Keratinocyte (primary cell): ENCODE measurements at regions not wholly inside any gene's neighbourhood (a gene's known extent, or its start where the extent isn't known, plus 50 kb on each side); places are given as distances from the start of the nearest gene placed in this dataset.

Experiments
- DNase-seq: peaks from one replicate; pipeline ENCODE4 v3.0.0-alpha.2; 2011; ENCODE audit warnings: low read depth, missing footprints, low spot score
- FAIRE-seq: peaks from 2 replicates; lab custom pipeline; 2011; peaks lifted over from hg19 to GRCh38; lab: Jason Lieb, UNC
- H2AFZ ChIP-seq: 2 replicates; pipeline ENCODE4 v1.6.0; 2012; ENCODE audit warnings: low read length, control low read depth, inconsistent platforms; ENCODE audit not compliant: control insufficient read depth
- H3K27ac ChIP-seq: 2 replicates; pipeline ENCODE4 v1.5.1; 2011; ENCODE audit warnings: low read length; ENCODE audit not compliant: control insufficient read depth, insufficient read depth
- H3K27me3 ChIP-seq: 3 replicates; pipeline ENCODE4 v1.6.0; 2011; ENCODE audit warnings: low read length; ENCODE audit not compliant: control insufficient read depth, insufficient read depth; ENCODE audit errors: extremely low read depth
- H3K36me3 ChIP-seq, 2 experiments: 2 replicates in 1 of 2; 3 replicates in 1 of 2; pipeline ENCODE4 v1.5.1; 2011; ENCODE audit warnings: low read length in 2 of 2, mild to moderate bottlenecking in 1 of 2; ENCODE audit not compliant: control insufficient read depth in 2 of 2, insufficient read depth in 2 of 2; ENCODE audit errors: extremely low read depth in 1 of 2
- H3K4me1 ChIP-seq: 3 replicates; pipeline ENCODE4 v1.5.1; 2011; ENCODE audit warnings: low read length; ENCODE audit not compliant: control insufficient read depth, insufficient read depth; ENCODE audit errors: extremely low read depth
- H3K4me2 ChIP-seq: 3 replicates; pipeline ENCODE4 v1.6.0; 2011; ENCODE audit warnings: low read depth, low read length; ENCODE audit not compliant: control insufficient read depth, insufficient read depth; ENCODE audit errors: extremely low read depth
- H3K4me3 ChIP-seq, 3 experiments: fragments of 200-600 bp in 1 of 3; sonication (generic) in 1 of 3; 2 replicates in 2 of 3; 3 replicates in 1 of 3; pipeline ENCODE4 v1.5.1; 2011 to 2016; ENCODE audit warnings: low read length in 3 of 3, mild to moderate bottlenecking in 3 of 3, control low read depth in 2 of 3, inconsistent platforms in 1 of 3, low read depth in 1 of 3, mixed read lengths in 1 of 3, mixed run types in 1 of 3, moderate library complexity in 1 of 3; ENCODE audit not compliant: control insufficient read depth in 2 of 3, insufficient read depth in 2 of 3; ENCODE audit errors: extremely low read depth in 1 of 3
- H3K79me2 ChIP-seq: 2 replicates; pipeline ENCODE4 v1.6.0; 2012; ENCODE audit warnings: low read length; ENCODE audit not compliant: control insufficient read depth, insufficient read depth
- H3K9ac ChIP-seq: 3 replicates; pipeline ENCODE4 v1.6.0; 2011; ENCODE audit warnings: low read length; ENCODE audit not compliant: control insufficient read depth, insufficient read depth; ENCODE audit errors: extremely low read depth
- H3K9me1 ChIP-seq: 3 replicates; pipeline ENCODE4 v1.6.0; 2011; ENCODE audit warnings: low read length; ENCODE audit not compliant: control insufficient read depth, insufficient read depth; ENCODE audit errors: extremely low read depth
- H3K9me3 ChIP-seq: 2 replicates; pipeline ENCODE4 v1.5.1; 2012; ENCODE audit warnings: low read depth, low read length; ENCODE audit not compliant: control insufficient read depth
- H4K20me1 ChIP-seq: 3 replicates; pipeline ENCODE4 v1.6.0; 2011; ENCODE audit warnings: low read length; ENCODE audit not compliant: control insufficient read depth, insufficient read depth; ENCODE audit errors: extremely low read depth
- EZH2 ChIP-seq: IDR thresholded peaks from one replicate; pipeline ENCODE4 v1.6.1; 2012; ENCODE audit warnings: inconsistent platforms, mild to moderate bottlenecking, low read length, moderate library complexity
- dilution Hi-C: fragments of 300-500 bp; cut with MboI; formaldehyde crosslinking; loops from one replicate; pipeline ENCODE4 v1.7.0; 2020; ENCODE audit warnings: low sequenced_read_pairs; ENCODE audit not compliant: extremely low pct_ligation_motif_present
- TF ChIP-seq, protein P1 (sequence below), 3 experiments: IDR thresholded peaks in 1 of 3; conservative IDR thresholded peaks in 1 of 3; optimal IDR thresholded peaks in 1 of 3; 2 replicates in 2 of 3; 3 replicates in 1 of 3; pipeline versions ENCODE3 to v1.5.1; 2011; ENCODE audit warnings: low read length in 3 of 3, mild to moderate bottlenecking in 3 of 3, moderate library complexity in 2 of 3, control low read depth in 1 of 3, inconsistent platforms in 1 of 3; ENCODE audit not compliant: insufficient read depth in 2 of 3; ENCODE audit errors: extremely low read depth in 1 of 3

DNA sequence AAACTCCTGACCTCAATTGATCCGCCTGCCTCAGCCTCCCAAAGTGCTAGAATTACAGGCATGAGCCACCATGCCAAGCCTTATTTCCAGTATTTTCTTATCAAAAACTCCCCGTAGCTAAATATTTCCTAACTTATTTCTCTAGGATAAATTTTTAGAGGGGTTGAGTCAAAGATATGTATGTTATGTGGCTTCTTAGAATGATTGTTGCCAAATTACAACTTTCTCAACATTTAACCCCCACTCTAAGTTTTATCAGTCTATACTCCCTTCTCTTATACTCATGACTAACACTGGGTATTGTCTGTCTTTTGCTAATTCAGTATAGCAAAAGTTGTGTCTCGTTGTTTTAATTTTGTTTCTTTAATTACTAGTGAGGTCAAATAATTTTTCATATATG lies 187.7 kb upstream of the LNX1 start:
- dilution Hi-C loops, result no loop called here
- Histone ChIP-seq H4K20me1 (no peaks in the 10 kb centered on the region), H3K27ac (no peak overlapping the region), H3K9me3 (no peaks in the 10 kb centered on the region), H3K9ac (no peak overlapping the region), H3K4me3 (no peak overlapping the region), H3K4me1 (no peaks in the 10 kb centered on the region), H3K4me2 (no peak overlapping the region), H3K36me3 (no peaks in the 10 kb centered on the region), H3K79me2 (no peaks in the 10 kb centered on the region), H3K27me3 (no peaks in the 10 kb centered on the region), H3K9me1 (no peaks in the 10 kb centered on the region), H2AFZ (no peak overlapping the region)
- DNase-seq (no peak), FAIRE-seq (no peak)
- TF ChIP-seq, protein P1, sequence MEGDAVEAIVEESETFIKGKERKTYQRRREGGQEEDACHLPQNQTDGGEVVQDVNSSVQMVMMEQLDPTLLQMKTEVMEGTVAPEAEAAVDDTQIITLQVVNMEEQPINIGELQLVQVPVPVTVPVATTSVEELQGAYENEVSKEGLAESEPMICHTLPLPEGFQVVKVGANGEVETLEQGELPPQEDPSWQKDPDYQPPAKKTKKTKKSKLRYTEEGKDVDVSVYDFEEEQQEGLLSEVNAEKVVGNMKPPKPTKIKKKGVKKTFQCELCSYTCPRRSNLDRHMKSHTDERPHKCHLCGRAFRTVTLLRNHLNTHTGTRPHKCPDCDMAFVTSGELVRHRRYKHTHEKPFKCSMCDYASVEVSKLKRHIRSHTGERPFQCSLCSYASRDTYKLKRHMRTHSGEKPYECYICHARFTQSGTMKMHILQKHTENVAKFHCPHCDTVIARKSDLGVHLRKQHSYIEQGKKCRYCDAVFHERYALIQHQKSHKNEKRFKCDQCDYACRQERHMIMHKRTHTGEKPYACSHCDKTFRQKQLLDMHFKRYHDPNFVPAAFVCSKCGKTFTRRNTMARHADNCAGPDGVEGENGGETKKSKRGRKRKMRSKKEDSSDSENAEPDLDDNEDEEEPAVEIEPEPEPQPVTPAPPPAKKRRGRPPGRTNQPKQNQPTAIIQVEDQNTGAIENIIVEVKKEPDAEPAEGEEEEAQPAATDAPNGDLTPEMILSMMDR (optimal IDR thresholded peaks at IDR 0.05 in 1 of 3, IDR thresholded peaks at IDR 0.05 in 1 of 3, conservative IDR thresholded peaks at IDR 0.05 in 1 of 3; ENCODE audit: extremely low read depth in 1 of 3, insufficient read depth in 2 of 3, low read length in 3 of 3), result no peak
- no peak for TF ChIP-seq EZH2

DNA sequence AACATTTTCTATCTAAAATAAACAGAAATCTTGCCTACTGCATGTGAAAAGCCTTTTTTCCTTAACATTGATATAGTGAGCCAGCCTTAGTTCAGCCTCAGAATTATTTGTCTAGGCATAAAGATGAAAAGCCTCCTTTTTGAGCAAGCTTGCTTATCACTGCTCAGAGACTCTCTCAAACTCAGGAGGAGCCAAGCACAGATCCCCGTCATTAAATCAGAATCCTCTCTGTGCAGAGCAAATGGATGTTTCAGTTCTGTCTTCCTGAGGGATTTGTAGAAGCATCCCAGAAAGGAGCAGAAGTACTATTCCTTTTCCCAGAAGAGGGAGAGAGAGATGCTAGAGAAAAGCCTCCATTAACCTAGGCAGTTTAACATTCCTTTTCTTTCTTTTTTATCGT lies 186.9 kb upstream of the LNX1 start:
- peak overlapping the region; percentile 2 for H3K4me2 ChIP-seq
- DNase-seq (no peak), FAIRE-seq (no peak)
- no peaks in the 10 kb centered on the region for H3K27me3 ChIP-seq
- no peaks in the 10 kb centered on the region for H3K4me1 ChIP-seq
- H3K27ac ChIP-seq, result no peak overlapping the region
- dilution Hi-C loops, result no loop called here
- no peaks in the 10 kb centered on the region for H4K20me1 ChIP-seq
- no peaks in the 10 kb centered on the region for H3K36me3 ChIP-seq
- TF ChIP-seq EZH2, result no peak
- TF ChIP-seq, protein P1 (optimal IDR thresholded peaks at IDR 0.05 in 1 of 3, IDR thresholded peaks at IDR 0.05 in 1 of 3, conservative IDR thresholded peaks at IDR 0.05 in 1 of 3; ENCODE audit: extremely low read depth in 1 of 3, insufficient read depth in 2 of 3, low read length in 3 of 3), result no peak
- H3K9ac ChIP-seq, result no peak overlapping the region
- H3K9me3 ChIP-seq, result no peaks in the 10 kb centered on the region
- no peaks in the 10 kb centered on the region for H3K9me1 ChIP-seq
- no peaks in the 10 kb centered on the region for H3K79me2 ChIP-seq
- H2AFZ ChIP-seq, result peak overlapping the region; percentile 37
- H3K4me3 ChIP-seq, result no peak overlapping the region
